ENCODE measurements at regions not wholly inside any gene's neighbourhood (a gene's known extent, or its start where the extent isn't known, plus 50 kb on each side); places are given as distances from the start of the nearest gene placed in this dataset.

DNA sequence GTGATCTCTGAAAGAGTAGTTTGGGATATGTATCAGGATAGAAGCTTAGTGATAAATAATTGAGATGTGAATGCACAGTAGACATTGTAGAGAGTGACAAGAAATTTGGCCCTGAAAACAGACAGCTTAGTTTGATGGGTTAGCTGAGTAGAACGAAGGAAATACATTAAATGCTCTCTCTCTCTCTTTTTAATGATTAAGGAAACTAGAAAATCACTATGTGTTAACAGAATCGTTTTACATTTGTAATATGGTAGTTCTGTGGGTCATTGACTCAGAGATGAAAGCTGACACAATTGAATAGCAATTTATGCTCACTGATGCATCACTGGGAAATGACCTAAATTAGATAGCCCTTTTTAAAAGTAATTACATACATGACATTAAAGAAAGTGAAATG is 739.8 kb upstream of the PTPRD start:
- Histone ChIP-seq H3K4me3 (ENCODE audit: low read depth in 1 of 5, low read length in 5 of 5) (no peak overlapping the region), H3K9ac (ENCODE audit: low read length in 5 of 5) (no peak overlapping the region), H3K9me3 (ENCODE audit: control insufficient read depth in 5 of 5, low read length in 5 of 5) (peaks cover 0 to 3% (median 0%) of the 10 kb centered on the region in 5 donors), H3K27ac (ENCODE audit: low read depth, low read length) (no peak overlapping the region), H3K4me1 (ENCODE audit: control insufficient read depth in 5 of 5, insufficient read depth in 5 of 5, low read length in 5 of 5) (no peaks in the 10 kb centered on the region), H3K36me3 (ENCODE audit: control insufficient read depth in 5 of 5, insufficient read depth in 5 of 5, low read length in 5 of 5) (no peaks in the 10 kb centered on the region), H3K27me3 (ENCODE audit: control insufficient read depth in 5 of 5, insufficient read depth in 4 of 5, low read length in 5 of 5) (no peaks in the 10 kb centered on the region)

DNA sequence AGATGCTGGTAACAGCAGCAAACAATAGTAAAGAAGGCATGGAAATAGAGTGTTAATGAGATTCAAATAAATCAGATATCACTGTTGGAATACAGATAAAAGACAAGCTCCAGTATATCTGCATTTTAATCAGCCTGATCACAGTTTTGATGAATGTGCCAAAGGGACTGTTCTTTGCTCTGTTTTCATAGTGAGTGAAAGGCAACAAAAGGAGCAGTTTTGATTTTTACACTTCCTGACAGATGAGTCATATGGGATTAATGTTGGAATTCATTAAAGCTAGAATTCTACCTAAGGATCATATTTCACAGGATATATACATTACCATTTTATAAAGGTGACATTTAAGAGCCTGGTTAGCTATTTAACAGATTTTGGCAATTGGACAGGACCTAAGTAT is 743.3 kb upstream of the PTPRD start:
- Histone ChIP-seq H3K36me3 (ENCODE audit: control insufficient read depth in 5 of 5, insufficient read depth in 5 of 5, low read length in 5 of 5) (no peaks in the 10 kb centered on the region), H3K4me3 (ENCODE audit: low read depth in 1 of 5, low read length in 5 of 5) (no peak overlapping the region), H3K27ac (ENCODE audit: low read depth, low read length) (no peak overlapping the region), H3K4me1 (ENCODE audit: control insufficient read depth in 5 of 5, insufficient read depth in 5 of 5, low read length in 5 of 5) (no peaks in the 10 kb centered on the region), H3K9ac (ENCODE audit: low read length in 5 of 5) (no peak overlapping the region), H3K27me3 (ENCODE audit: control insufficient read depth in 5 of 5, insufficient read depth in 4 of 5, low read length in 5 of 5) (no peaks in the 10 kb centered on the region), H3K9me3 (ENCODE audit: control insufficient read depth in 5 of 5, low read length in 5 of 5) (no peaks in the 10 kb centered on the region)

DNA sequence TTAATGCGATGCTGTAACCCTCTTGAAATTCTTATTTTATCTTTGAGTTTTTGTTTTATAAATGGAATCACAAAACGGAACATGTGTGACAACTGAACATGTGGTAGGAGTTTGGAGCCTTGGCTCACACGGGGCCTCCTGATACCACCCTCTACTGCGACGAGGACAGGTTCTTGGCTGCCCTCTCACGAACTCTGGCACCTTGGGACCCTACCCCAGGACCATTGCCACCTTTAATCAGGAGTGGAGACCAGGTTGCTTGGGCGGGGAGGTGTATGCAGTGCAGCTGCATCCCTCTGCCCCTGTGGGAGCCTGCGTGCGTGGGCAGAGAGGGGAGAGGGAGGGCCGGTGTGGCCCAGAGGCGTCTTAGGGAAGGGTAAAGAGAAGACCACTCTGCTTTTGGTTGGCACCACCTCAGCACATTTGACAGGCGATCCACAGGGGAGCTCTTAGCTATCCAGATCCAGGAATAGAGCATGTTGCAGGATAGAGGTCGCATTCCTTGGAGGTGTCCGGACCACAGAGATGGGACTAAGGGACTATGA is 753.9 kb upstream of the PTPRD start:
- no peaks in the 10 kb centered on the region for H3K36me3 ChIP-seq (ENCODE audit: control insufficient read depth in 5 of 5, insufficient read depth in 5 of 5, low read length in 5 of 5)
- H3K27ac ChIP-seq (ENCODE audit: low read depth, low read length): no peak overlapping the region
- no peak overlapping the region for H3K4me3 ChIP-seq (ENCODE audit: low read depth in 1 of 5, low read length in 5 of 5)
- peaks cover 0 to 2% (median 0%) of the 10 kb centered on the region in 5 donors for H3K4me1 ChIP-seq (ENCODE audit: control insufficient read depth in 5 of 5, insufficient read depth in 5 of 5, low read length in 5 of 5)
- H3K27me3 ChIP-seq (ENCODE audit: control insufficient read depth in 5 of 5, insufficient read depth in 4 of 5, low read length in 5 of 5): no peaks in the 10 kb centered on the region
- H3K9ac ChIP-seq (ENCODE audit: low read length in 5 of 5): no peak overlapping the region
- no peaks in the 10 kb centered on the region for H3K9me3 ChIP-seq (ENCODE audit: control insufficient read depth in 5 of 5, low read length in 5 of 5)

DNA sequence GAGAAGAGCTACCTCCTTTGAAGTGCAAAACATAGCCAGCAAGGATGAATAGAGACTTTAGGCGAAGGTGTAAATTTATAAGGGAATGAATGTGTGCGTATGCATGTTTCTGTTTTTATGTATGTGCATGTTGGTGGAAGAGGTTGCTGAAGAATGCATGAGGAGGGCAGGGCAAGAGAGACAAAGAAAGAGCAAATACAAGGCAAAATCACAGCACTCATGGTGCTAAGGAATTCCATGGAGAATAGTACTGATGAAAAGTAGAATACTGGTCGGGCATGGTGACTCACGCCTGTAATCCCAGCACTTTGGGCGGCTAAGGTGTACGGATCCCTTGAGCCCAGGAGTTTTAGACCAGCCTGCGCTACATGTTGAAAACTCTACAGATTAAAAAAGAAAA is 762.1 kb upstream of the PTPRD start:
- Histone ChIP-seq H3K9me3 (ENCODE audit: control insufficient read depth in 5 of 5, low read length in 5 of 5) (peaks cover 0 to under 1% (median 0%) of the 10 kb centered on the region in 5 donors), H3K9ac (ENCODE audit: low read length in 5 of 5) (no peak overlapping the region), H3K4me3 (ENCODE audit: low read depth in 1 of 5, low read length in 5 of 5) (no peak overlapping the region), H3K36me3 (ENCODE audit: control insufficient read depth in 5 of 5, insufficient read depth in 5 of 5, low read length in 5 of 5) (no peaks in the 10 kb centered on the region), H3K27ac (ENCODE audit: low read depth, low read length) (no peak overlapping the region), H3K4me1 (ENCODE audit: control insufficient read depth in 5 of 5, insufficient read depth in 5 of 5, low read length in 5 of 5) (peaks cover 0 to 2% (median 0%) of the 10 kb centered on the region in 5 donors), H3K27me3 (ENCODE audit: control insufficient read depth in 5 of 5, insufficient read depth in 4 of 5, low read length in 5 of 5) (no peaks in the 10 kb centered on the region)

DNA sequence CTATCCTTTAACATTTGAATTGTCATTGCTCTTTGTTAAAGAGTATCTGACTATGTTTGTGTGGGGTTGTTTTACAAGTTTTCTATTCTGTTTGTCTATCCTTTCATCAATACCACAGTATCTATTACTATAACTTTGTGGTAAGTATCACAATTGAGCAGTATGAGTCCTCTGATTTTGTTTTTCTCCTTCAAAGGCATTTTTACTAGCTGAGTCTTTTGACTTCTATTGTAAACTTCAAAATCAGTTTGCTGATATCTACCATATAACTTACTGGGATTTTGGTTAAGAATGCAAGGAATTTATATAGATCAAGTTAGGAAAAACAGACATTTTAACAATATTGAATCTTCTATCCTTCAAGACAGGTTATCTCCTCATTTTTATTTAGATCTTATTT is 789.8 kb upstream of the PTPRD start:
- no peaks in the 10 kb centered on the region for H3K4me1 ChIP-seq (ENCODE audit: control insufficient read depth in 5 of 5, insufficient read depth in 5 of 5, low read length in 5 of 5)
- no peaks in the 10 kb centered on the region for H3K27me3 ChIP-seq (ENCODE audit: control insufficient read depth in 5 of 5, insufficient read depth in 4 of 5, low read length in 5 of 5)
- H3K9ac ChIP-seq (ENCODE audit: low read length in 5 of 5): no peak overlapping the region
- H3K36me3 ChIP-seq (ENCODE audit: control insufficient read depth in 5 of 5, insufficient read depth in 5 of 5, low read length in 5 of 5): no peaks in the 10 kb centered on the region
- no peak overlapping the region for H3K27ac ChIP-seq (ENCODE audit: low read depth, low read length)
- H3K4me3 ChIP-seq (ENCODE audit: low read depth in 1 of 5, low read length in 5 of 5): no peak overlapping the region
- H3K9me3 ChIP-seq (ENCODE audit: control insufficient read depth in 5 of 5, low read length in 5 of 5): peaks cover 11 to 34% (median 26%) of the 10 kb centered on the region in 5 donors

DNA sequence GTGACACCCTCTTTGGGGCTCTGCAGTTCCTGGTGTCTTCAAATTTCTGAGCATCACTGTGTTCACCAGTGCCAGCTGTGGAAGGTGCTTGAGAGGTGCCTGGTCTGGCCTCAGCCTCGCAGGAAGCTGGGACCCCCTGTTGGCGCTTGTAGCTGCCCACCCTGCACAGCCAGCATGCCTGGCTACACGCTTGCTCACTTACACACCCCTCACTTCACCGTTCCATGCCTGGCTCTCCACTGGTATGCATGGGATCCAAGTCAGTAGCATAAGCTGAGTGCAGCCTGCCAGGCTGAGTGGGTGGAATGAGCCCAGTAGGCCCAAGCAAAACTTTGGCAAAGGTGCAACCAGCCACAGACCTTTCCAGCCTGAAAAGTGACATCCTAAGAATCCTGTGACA is 801.4 kb upstream of the PTPRD start:
- Histone ChIP-seq H3K27me3 (ENCODE audit: control insufficient read depth in 5 of 5, insufficient read depth in 4 of 5, low read length in 5 of 5) (no peaks in the 10 kb centered on the region), H3K36me3 (ENCODE audit: control insufficient read depth in 5 of 5, insufficient read depth in 5 of 5, low read length in 5 of 5) (no peaks in the 10 kb centered on the region), H3K27ac (ENCODE audit: low read depth, low read length) (no peak overlapping the region), H3K9ac (ENCODE audit: low read length in 5 of 5) (no peak overlapping the region), H3K9me3 (ENCODE audit: control insufficient read depth in 5 of 5, low read length in 5 of 5) (peaks cover 0 to 13% (median 9%) of the 10 kb centered on the region in 5 donors), H3K4me3 (ENCODE audit: low read depth in 1 of 5, low read length in 5 of 5) (no peak overlapping the region), H3K4me1 (ENCODE audit: control insufficient read depth in 5 of 5, insufficient read depth in 5 of 5, low read length in 5 of 5) (no peaks in the 10 kb centered on the region)

DNA sequence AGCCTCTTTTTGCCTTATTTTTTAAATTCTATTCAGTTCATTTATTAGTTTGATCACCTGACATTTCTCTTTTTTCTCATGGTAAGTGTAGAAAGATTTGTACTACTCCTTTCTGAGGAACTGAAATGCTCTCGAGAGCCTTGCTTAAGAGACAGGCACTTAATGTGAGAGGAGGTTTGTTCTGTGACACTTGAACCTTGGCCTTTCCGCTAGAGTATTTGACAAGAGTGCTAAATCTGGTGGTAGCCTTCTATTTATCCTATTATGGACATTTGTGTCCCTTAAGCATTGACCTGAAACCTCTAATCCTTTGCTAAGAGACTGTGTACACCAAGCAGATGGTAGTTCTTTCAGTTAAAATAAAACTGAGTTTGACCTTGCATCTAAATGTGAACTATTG is 805.0 kb upstream of the PTPRD start:
- peaks cover 0 to 6% (median 0%) of the 10 kb centered on the region in 5 donors for H3K4me1 ChIP-seq (ENCODE audit: control insufficient read depth in 5 of 5, insufficient read depth in 5 of 5, low read length in 5 of 5)
- no peaks in the 10 kb centered on the region for H3K27me3 ChIP-seq (ENCODE audit: control insufficient read depth in 5 of 5, insufficient read depth in 4 of 5, low read length in 5 of 5)
- H3K27ac ChIP-seq (ENCODE audit: low read depth, low read length): no peak overlapping the region
- no peaks in the 10 kb centered on the region for H3K36me3 ChIP-seq (ENCODE audit: control insufficient read depth in 5 of 5, insufficient read depth in 5 of 5, low read length in 5 of 5)
- no peak overlapping the region for H3K9ac ChIP-seq (ENCODE audit: low read length in 5 of 5)
- no peak overlapping the region for H3K4me3 ChIP-seq (ENCODE audit: low read depth in 1 of 5, low read length in 5 of 5)
- peaks cover 0 to 13% (median 9%) of the 10 kb centered on the region in 5 donors for H3K9me3 ChIP-seq (ENCODE audit: control insufficient read depth in 5 of 5, low read length in 5 of 5)

DNA sequence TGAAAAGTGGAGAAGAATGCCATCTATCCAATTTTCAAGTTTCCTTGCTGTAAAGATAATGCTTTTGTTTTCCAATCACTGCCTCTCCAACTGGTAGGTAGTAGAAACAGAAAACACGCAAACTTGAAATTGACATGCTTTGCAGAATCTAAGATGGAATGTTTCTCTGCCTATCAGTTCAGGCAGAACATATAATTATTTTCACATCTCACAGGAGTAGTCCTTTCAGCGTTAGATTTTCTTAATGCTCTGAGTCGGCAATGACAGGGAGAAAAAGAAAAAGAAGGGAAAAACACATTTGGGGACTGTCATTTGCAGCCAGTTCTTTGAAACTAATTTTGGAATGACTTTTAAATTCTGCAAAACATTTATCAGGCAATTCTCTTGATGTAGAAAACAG is 818.7 kb upstream of the PTPRD start:
- Histone ChIP-seq H3K36me3 (ENCODE audit: control insufficient read depth in 5 of 5, insufficient read depth in 5 of 5, low read length in 5 of 5) (no peaks in the 10 kb centered on the region), H3K4me1 (ENCODE audit: control insufficient read depth in 5 of 5, insufficient read depth in 5 of 5, low read length in 5 of 5) (no peaks in the 10 kb centered on the region), H3K9me3 (ENCODE audit: control insufficient read depth in 5 of 5, low read length in 5 of 5) (no peaks in the 10 kb centered on the region), H3K9ac (ENCODE audit: low read length in 5 of 5) (no peak overlapping the region), H3K4me3 (ENCODE audit: low read depth in 1 of 5, low read length in 5 of 5) (no peak overlapping the region), H3K27me3 (ENCODE audit: control insufficient read depth in 5 of 5, insufficient read depth in 4 of 5, low read length in 5 of 5) (peaks cover 0 to 3% (median 0%) of the 10 kb centered on the region in 5 donors), H3K27ac (ENCODE audit: low read depth, low read length) (no peak overlapping the region)

DNA sequence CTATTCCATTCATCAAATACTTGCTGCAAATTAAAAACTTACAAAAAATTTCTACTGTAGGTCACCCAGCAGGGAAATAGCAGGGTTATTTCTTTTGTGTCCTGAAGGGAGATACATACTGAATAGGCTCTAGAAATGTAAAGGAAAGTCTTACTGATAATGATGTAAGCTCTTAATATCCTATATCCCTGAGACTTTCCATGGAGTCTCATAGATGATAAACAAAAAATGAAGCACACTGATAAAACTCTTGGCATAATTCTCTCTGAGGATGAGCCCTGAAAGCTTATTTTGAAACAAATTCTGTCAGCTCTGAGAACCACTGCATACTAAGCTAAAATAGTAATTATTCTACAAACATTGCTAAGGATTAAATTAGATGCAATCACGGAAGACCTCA is 819.6 kb upstream of the PTPRD start:
- H3K4me1 ChIP-seq (ENCODE audit: control insufficient read depth in 5 of 5, insufficient read depth in 5 of 5, low read length in 5 of 5): no peaks in the 10 kb centered on the region
- H3K27me3 ChIP-seq (ENCODE audit: control insufficient read depth in 5 of 5, insufficient read depth in 4 of 5, low read length in 5 of 5): peaks cover 0 to 3% (median 0%) of the 10 kb centered on the region in 5 donors
- no peaks in the 10 kb centered on the region for H3K9me3 ChIP-seq (ENCODE audit: control insufficient read depth in 5 of 5, low read length in 5 of 5)
- no peak overlapping the region for H3K9ac ChIP-seq (ENCODE audit: low read length in 5 of 5)
- no peak overlapping the region for H3K4me3 ChIP-seq (ENCODE audit: low read depth in 1 of 5, low read length in 5 of 5)
- no peaks in the 10 kb centered on the region for H3K36me3 ChIP-seq (ENCODE audit: control insufficient read depth in 5 of 5, insufficient read depth in 5 of 5, low read length in 5 of 5)
- no peak overlapping the region for H3K27ac ChIP-seq (ENCODE audit: low read depth, low read length)

DNA sequence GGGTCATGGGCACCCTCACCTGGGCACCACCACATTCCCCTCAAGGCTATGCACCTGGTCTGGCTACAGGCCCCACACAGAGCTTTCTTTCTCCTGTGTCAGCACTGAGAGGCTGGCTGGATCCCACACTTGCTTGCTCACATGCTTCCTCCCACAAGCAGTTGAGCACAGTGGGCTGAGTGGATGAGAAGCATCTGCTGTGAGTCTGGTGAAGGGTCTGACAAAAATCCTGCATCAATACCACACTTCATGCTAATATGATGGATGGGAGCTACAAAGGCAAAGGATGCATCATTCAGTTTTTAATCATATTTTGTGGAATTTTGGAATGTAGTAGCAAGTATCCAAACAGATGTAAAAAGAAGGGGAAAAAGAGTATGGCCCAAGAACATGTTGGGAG is 830.8 kb upstream of the PTPRD start:
- H3K4me1 ChIP-seq (ENCODE audit: control insufficient read depth in 5 of 5, insufficient read depth in 5 of 5, low read length in 5 of 5): no peaks in the 10 kb centered on the region
- H3K27me3 ChIP-seq (ENCODE audit: control insufficient read depth in 5 of 5, insufficient read depth in 4 of 5, low read length in 5 of 5): no peaks in the 10 kb centered on the region
- H3K4me3 ChIP-seq (ENCODE audit: low read depth in 1 of 5, low read length in 5 of 5): no peak overlapping the region
- no peak overlapping the region for H3K27ac ChIP-seq (ENCODE audit: low read depth, low read length)
- H3K9ac ChIP-seq (ENCODE audit: low read length in 5 of 5): no peak overlapping the region
- H3K36me3 ChIP-seq (ENCODE audit: control insufficient read depth in 5 of 5, insufficient read depth in 5 of 5, low read length in 5 of 5): no peaks in the 10 kb centered on the region
- peaks cover 0 to 5% (median 0%) of the 10 kb centered on the region in 5 donors for H3K9me3 ChIP-seq (ENCODE audit: control insufficient read depth in 5 of 5, low read length in 5 of 5)

Data from subcutaneous abdominal adipose tissue (tissue), 5 donors.